AG04449 (cell line): ENCODE measurements at regions not wholly inside any gene's neighbourhood (a gene's known extent, or its start where the extent isn't known, plus 50 kb on each side); places are given as distances from the start of the nearest gene placed in this dataset.
"Not testable (repeated sequence)": the region's sequence is repeated elsewhere in the genome, so short reads cannot be mapped to it uniquely, and the experiment has no call there.

Experiments
- CTCF ChIA-PET: fragments of 350-600 bp; formaldehyde crosslinking; extraction: SDS; loops from one replicate; lab custom pipeline; 2021; ENCODE audit warnings: antibody characterized with exemption; lab: Yijun Ruan, JAX
- POLR2A ChIA-PET: fragments of 400-600, 350-600 bp; formaldehyde crosslinking; extraction: SDS; loops from one replicate; lab custom pipeline; 2020; ENCODE audit warnings: antibody characterized with exemption, inconsistent platforms; lab: Yijun Ruan, JAX
- DNase-seq: peaks from one replicate; pipeline ENCODE4 v3.0.0-alpha.2; 2010; ENCODE audit warnings: low read depth, low spot score
- H3K4me3 ChIP-seq: 2 replicates; pipeline ENCODE4 v1.5.1; 2011; ENCODE audit warnings: low read depth, mild to moderate bottlenecking, control low read depth, low read length
- TF ChIP-seq, protein P1 (sequence below): IDR thresholded peaks from one replicate; pipeline ENCODE4 v1.5.1; 2011; ENCODE audit warnings: mild to moderate bottlenecking, moderate library complexity, low read length, control low read depth, inconsistent platforms; ENCODE audit not compliant: insufficient read depth; ENCODE audit errors: missing control alignments

DNA sequence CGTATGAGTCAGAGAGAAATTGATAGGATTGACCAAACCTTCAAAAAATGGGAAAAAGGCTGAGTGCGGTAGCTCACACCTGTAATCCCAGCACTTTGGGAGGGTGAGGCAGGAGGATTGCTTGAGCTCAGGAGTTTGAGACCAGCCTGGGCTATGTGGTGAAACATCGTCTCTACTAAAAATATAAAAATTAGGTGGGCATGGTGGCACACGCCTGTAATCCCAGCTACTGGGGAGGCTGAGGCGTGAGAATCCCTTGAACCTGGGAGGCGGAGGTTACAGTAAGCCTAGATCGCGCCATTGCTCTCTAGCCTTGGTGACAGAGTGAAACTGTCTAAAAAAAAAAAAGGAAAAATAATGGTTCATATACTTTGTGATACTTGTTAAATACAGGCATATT, 59.9 kb upstream of the TPTE start:
- CTCF ChIA-PET, DNase-seq, H3K4me3 ChIP-seq, POLR2A ChIA-PET: not testable (repeated sequence)

DNA sequence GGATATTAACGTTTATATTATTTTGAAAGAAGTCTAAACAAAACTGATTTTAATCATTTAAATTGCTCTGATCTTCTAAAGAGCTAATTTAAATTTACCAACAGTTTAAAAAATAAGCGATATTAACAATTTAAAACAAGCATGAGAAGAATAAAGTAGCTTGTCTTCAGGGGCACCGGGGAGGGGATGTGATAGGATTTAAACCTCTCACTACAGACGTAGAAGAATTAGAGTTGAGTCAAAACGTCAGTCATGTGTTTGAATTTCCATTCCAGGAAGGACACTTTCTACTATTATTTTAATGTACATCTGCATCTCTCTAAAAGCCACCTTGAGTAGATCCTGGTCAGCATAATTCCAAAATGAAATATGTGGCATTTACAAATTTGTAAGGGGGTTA, 58.2 kb upstream of the TPTE start:
- H3K4me3 ChIP-seq: no peak overlapping the region
- DNase-seq: no peak
- TF ChIP-seq, protein P1, sequence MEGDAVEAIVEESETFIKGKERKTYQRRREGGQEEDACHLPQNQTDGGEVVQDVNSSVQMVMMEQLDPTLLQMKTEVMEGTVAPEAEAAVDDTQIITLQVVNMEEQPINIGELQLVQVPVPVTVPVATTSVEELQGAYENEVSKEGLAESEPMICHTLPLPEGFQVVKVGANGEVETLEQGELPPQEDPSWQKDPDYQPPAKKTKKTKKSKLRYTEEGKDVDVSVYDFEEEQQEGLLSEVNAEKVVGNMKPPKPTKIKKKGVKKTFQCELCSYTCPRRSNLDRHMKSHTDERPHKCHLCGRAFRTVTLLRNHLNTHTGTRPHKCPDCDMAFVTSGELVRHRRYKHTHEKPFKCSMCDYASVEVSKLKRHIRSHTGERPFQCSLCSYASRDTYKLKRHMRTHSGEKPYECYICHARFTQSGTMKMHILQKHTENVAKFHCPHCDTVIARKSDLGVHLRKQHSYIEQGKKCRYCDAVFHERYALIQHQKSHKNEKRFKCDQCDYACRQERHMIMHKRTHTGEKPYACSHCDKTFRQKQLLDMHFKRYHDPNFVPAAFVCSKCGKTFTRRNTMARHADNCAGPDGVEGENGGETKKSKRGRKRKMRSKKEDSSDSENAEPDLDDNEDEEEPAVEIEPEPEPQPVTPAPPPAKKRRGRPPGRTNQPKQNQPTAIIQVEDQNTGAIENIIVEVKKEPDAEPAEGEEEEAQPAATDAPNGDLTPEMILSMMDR: no peak
- ChIA-PET CTCF (no interaction called here), POLR2A (no interaction called here)

DNA sequence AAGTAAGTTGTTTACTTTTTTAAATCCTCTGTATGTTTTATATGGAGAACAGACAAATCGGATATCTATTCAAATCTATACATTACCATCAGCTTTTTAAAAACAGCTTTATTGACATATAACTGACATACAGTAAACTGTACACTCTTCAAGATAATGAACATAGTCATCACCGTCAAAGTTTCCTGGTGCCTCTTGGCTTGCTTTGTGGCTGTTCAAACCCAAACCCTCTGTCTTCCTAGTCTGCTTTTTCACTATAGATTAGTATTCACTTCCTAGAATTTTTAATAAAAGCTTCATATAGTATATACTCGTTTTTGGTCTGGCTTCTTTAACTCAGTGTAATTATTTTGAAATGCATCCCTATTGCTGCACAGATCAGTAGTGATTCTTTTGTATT, 56.4 kb upstream of the TPTE start:
- no peak for DNase-seq
- ChIA-PET POLR2A (no interaction called here), CTCF (no interaction called here)
- TF ChIP-seq, protein P1: no peak
- H3K4me3 ChIP-seq: no peak overlapping the region

DNA sequence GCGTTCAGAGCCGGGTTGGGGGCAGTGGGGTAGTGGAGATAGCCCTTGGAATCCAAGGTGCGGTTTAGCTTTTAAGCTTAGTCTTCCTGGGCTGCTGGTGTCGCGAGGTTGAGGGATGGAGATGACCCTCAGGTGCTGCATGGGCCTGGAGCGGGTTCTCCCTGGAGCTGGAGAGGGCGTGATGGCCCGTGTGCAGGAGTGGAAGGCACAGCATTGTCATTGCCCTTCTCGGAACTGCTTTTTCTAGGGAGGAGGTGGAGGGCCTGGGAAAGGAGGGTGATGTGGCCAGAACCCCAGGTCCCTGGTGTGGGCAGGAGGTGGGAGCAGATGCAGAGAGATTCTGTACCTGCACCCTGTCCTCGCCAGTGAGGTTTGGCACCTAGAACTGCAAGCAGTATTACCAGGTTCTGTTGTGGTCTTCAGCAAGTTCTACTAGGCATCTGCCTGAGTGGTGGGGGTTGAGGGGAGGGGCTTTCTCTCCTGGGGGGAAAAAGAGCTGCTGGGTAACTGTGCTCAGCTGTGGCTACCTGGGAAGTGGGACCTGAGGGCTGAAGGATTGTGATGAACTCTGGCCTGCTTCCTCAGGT, 55.8 kb upstream of the TPTE start:
- POLR2A ChIA-PET, H3K4me3 ChIP-seq, CTCF ChIA-PET, DNase-seq: not testable (repeated sequence)

DNA sequence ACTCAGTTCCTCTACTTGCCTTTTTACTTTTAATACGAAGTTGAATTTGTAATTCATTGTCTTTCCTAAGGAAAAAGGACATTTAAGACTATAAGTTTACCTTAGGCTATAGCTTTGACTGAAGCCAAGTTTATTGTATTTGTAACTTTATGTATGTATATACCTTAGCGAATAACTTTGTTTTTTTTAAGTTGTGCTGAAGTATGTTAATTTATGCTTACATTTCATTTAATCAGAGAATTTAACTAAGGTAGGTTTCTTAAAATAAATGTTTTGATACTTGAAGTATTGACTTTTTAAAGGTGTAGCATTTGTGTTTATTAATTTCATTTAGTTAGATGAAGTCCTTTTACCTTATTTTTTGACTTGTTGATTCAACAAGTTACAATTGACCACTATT, 55.2 kb upstream of the TPTE start:
- TF ChIP-seq, protein P1: no peak
- POLR2A ChIA-PET: no interaction called here
- no peak overlapping the region for H3K4me3 ChIP-seq
- CTCF ChIA-PET: no interaction called here
- DNase-seq: no peak
